ENCODE measurements at regions not wholly inside any gene's neighbourhood (a gene's known extent, or its start where the extent isn't known, plus 50 kb on each side); places are given as distances from the start of the nearest gene placed in this dataset.

- H3K4me1 Mint-ChIP-seq (ENCODE audit: low read depth, unreplicated experiment): no peaks in the 10 kb centered on the region
- no TSS peak for BruUV-seq (replicated peaks)
- DNase-seq: no peak
- intact Hi-C loops (cut with micrococcal nuclease; ENCODE audit: unreplicated experiment): no loop called here
- CTCF ChIA-PET: no interaction called here
- no peaks in the 10 kb centered on the region for H3K9me3 Mint-ChIP-seq (ENCODE audit: low read depth, unreplicated experiment)
- no peaks in the 10 kb centered on the region for H3K36me3 Mint-ChIP-seq (ENCODE audit: insufficient read depth, unreplicated experiment)
- TF ChIP-seq CTCF (IDR thresholded peaks at IDR 0.05; ENCODE audit: unreplicated experiment): no peak
- no peak overlapping the region for H3K4me3 Mint-ChIP-seq (ENCODE audit: low read depth, unreplicated experiment)
- H3K27me3 Mint-ChIP-seq (ENCODE audit: unreplicated experiment): no peaks in the 10 kb centered on the region
- H3K27ac Mint-ChIP-seq (ENCODE audit: unreplicated experiment): no peak overlapping the region
These were observed 395.7 kb downstream of the DTHD1 start for GRCh38 chr4:36677112-36677511.

DNA sequence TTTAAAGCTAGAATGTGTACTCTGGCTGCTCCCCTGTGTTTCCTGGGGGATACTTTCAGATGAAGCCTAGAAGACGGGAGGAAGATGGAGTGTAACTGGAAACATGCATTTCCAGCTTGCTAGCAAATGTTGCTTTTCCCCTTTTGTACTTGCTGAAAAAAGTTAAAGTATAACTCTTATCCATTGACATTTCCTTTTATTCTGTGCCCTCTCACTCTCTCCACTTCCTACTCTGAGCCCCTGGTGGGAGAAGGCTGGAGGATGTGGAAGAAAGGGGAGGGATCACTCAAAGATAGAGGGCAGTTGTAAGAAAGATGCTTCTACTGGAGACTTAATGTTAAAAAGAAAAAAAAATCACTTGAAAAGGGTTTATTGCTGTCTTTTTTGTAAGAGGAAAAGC lies 396.5 kb downstream of the DTHD1 start:
- no TSS peak for BruUV-seq (replicated peaks)
- Mint-ChIP-seq H3K36me3 (ENCODE audit: insufficient read depth, unreplicated experiment) (no peaks in the 10 kb centered on the region), H3K27me3 (ENCODE audit: unreplicated experiment) (no peaks in the 10 kb centered on the region), H3K27ac (ENCODE audit: unreplicated experiment) (no peak overlapping the region), H3K4me1 (ENCODE audit: low read depth, unreplicated experiment) (no peaks in the 10 kb centered on the region), H3K4me3 (ENCODE audit: low read depth, unreplicated experiment) (no peak overlapping the region), H3K9me3 (ENCODE audit: low read depth, unreplicated experiment) (no peaks in the 10 kb centered on the region)
- no peak for DNase-seq
- CTCF ChIA-PET: no interaction called here
- TF ChIP-seq CTCF (IDR thresholded peaks at IDR 0.05; ENCODE audit: unreplicated experiment): no peak
- intact Hi-C loops (cut with micrococcal nuclease; ENCODE audit: unreplicated experiment): no loop called here

GRCh38 chr4:36687681-36688080 lies 406.3 kb downstream of the DTHD1 start:
- CTCF ChIA-PET: no interaction called here
- Mint-ChIP-seq H3K36me3 (ENCODE audit: insufficient read depth, unreplicated experiment) (no peaks in the 10 kb centered on the region), H3K27me3 (ENCODE audit: unreplicated experiment) (no peaks in the 10 kb centered on the region), H3K4me1 (ENCODE audit: low read depth, unreplicated experiment) (no peaks in the 10 kb centered on the region), H3K27ac (ENCODE audit: unreplicated experiment) (no peak overlapping the region), H3K9me3 (ENCODE audit: low read depth, unreplicated experiment) (no peaks in the 10 kb centered on the region), H3K4me3 (ENCODE audit: low read depth, unreplicated experiment) (no peak overlapping the region)
- DNase-seq: no peak
- no TSS peak for BruUV-seq (replicated peaks)
- intact Hi-C loops (cut with micrococcal nuclease; ENCODE audit: unreplicated experiment): no loop called here
- TF ChIP-seq CTCF (IDR thresholded peaks at IDR 0.05; ENCODE audit: unreplicated experiment): no peak

DNA sequence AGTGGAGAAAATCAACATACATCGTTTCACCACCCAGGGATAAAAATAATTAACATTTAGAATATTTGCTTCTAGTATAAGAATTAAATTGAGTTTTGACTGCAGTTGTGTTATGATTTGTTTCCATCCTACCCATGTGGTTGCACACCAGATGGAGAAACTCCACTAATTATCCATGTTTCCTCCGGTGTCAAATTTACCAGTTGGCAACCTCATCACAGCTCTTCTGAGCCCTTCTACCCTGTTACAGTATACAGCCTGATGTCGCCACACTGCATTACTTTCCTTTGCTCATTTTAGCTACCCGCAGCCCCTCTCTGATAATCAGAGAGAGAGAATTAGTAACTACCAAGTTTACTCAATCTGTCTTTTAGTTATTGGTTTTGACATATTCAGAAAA lies 411.2 kb downstream of the DTHD1 start:
- Mint-ChIP-seq H3K4me1 (ENCODE audit: low read depth, unreplicated experiment) (no peaks in the 10 kb centered on the region), H3K4me3 (ENCODE audit: low read depth, unreplicated experiment) (no peak overlapping the region), H3K27me3 (ENCODE audit: unreplicated experiment) (no peaks in the 10 kb centered on the region), H3K36me3 (ENCODE audit: insufficient read depth, unreplicated experiment) (no peaks in the 10 kb centered on the region), H3K27ac (ENCODE audit: unreplicated experiment) (no peak overlapping the region), H3K9me3 (ENCODE audit: low read depth, unreplicated experiment) (no peaks in the 10 kb centered on the region)
- no TSS peak for BruUV-seq (replicated peaks)
- no peak for TF ChIP-seq CTCF (IDR thresholded peaks at IDR 0.05; ENCODE audit: unreplicated experiment)
- no peak for DNase-seq
- CTCF ChIA-PET: no interaction called here
- intact Hi-C loops (cut with micrococcal nuclease; ENCODE audit: unreplicated experiment): no loop called here

GRCh38 chr4:36702245-36702644 lies 420.8 kb downstream of the DTHD1 start:
- no peaks in the 10 kb centered on the region for H3K36me3 Mint-ChIP-seq (ENCODE audit: insufficient read depth, unreplicated experiment)
- no peaks in the 10 kb centered on the region for H3K27me3 Mint-ChIP-seq (ENCODE audit: unreplicated experiment)
- DNase-seq: no peak
- H3K4me3 Mint-ChIP-seq (ENCODE audit: low read depth, unreplicated experiment): no peak overlapping the region
- intact Hi-C loops (cut with micrococcal nuclease; ENCODE audit: unreplicated experiment): no loop called here
- CTCF ChIA-PET: no interaction called here
- no peaks in the 10 kb centered on the region for H3K4me1 Mint-ChIP-seq (ENCODE audit: low read depth, unreplicated experiment)
- TF ChIP-seq CTCF (IDR thresholded peaks at IDR 0.05; ENCODE audit: unreplicated experiment): no peak
- no peak overlapping the region for H3K27ac Mint-ChIP-seq (ENCODE audit: unreplicated experiment)
- BruUV-seq (replicated peaks): no TSS peak
- peaks cover 2% of the 10 kb centered on the region for H3K9me3 Mint-ChIP-seq (ENCODE audit: low read depth, unreplicated experiment)

Data from Calu3 (cell line).